ENCODE measurements at regions not wholly inside any gene's neighbourhood (a gene's known extent, or its start where the extent isn't known, plus 50 kb on each side); places are given as distances from the start of the nearest gene placed in this dataset.

GRCh38 chr13:73141292-73141771, 82.5 kb downstream of the KLF5 start:
- Histone ChIP-seq H3K36me3 (ENCODE audit: control insufficient read depth in 3 of 3, insufficient read depth in 2 of 3, low read depth in 1 of 3, low read length in 3 of 3) (no peaks in the 10 kb centered on the region), H3K9me3 (ENCODE audit: control insufficient read depth in 2 of 2, insufficient read depth in 1 of 2, low read depth in 1 of 2, low read length in 1 of 2) (no peaks in the 10 kb centered on the region), H3K4me1 (ENCODE audit: control insufficient read depth in 3 of 3, insufficient read depth in 2 of 3, low read depth in 1 of 3, low read length in 2 of 3) (peaks cover 0 to 37% (median 0%) of the 10 kb centered on the region in 3 donors), H3K27ac (ENCODE audit: low read depth in 1 of 3, low read length in 2 of 3) (peak overlapping the region in 1 of 3 donors; percentile 75), H3K27me3 (ENCODE audit: control insufficient read depth in 3 of 3, insufficient read depth in 3 of 3, low read length in 3 of 3) (no peaks in the 10 kb centered on the region), H3K4me3 (ENCODE audit: low read depth in 1 of 3, low read length in 3 of 3) (no peak overlapping the region)
- FAIRE-seq = no peak
- DNase-seq = peak; percentile 22 to 46
- WGBS, 3 donors = 33 to 45% (median 42%) methylated on average over 4 of the region's 4 CpGs

DNA sequence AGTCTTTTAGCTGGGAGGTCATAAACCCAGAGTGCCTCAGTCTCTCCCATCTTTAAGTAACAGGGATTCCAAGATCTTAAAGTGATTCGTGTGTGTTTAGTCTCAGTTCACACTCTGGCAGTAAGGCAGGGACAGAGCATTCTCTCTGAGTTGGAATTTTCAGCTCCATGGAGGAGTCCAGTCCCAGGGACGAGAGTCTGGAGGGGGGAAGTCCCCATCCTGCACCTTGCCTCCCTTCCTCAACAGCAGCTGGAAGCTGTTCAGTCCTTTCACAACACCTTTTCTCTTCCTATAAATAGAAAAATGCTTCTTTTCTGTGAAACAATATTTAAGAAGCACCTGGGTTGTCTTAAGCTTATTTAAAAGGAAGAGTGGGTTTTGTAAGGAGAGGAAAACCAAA, 82.0 kb downstream of the KLF5 start:
- H3K27ac ChIP-seq (ENCODE audit: low read depth in 1 of 3, low read length in 2 of 3) = peak overlapping the region in 1 of 3 donors; percentile 75
- no peaks in the 10 kb centered on the region for H3K27me3 ChIP-seq (ENCODE audit: control insufficient read depth in 3 of 3, insufficient read depth in 3 of 3, low read length in 3 of 3)
- peaks cover 0 to 37% (median 0%) of the 10 kb centered on the region in 3 donors for H3K4me1 ChIP-seq (ENCODE audit: control insufficient read depth in 3 of 3, insufficient read depth in 2 of 3, low read depth in 1 of 3, low read length in 2 of 3)
- FAIRE-seq (no peak), DNase-seq (peak; percentile 17 to 39)
- H3K4me3 ChIP-seq (ENCODE audit: low read depth in 1 of 3, low read length in 3 of 3) = no peak overlapping the region
- 46 to 57% (median 52%) methylated on average over 2 of the region's 2 CpGs for WGBS, 3 donors
- H3K36me3 ChIP-seq (ENCODE audit: control insufficient read depth in 3 of 3, insufficient read depth in 2 of 3, low read depth in 1 of 3, low read length in 3 of 3) = no peaks in the 10 kb centered on the region
- no peaks in the 10 kb centered on the region for H3K9me3 ChIP-seq (ENCODE audit: control insufficient read depth in 2 of 2, insufficient read depth in 1 of 2, low read depth in 1 of 2, low read length in 1 of 2)

DNA sequence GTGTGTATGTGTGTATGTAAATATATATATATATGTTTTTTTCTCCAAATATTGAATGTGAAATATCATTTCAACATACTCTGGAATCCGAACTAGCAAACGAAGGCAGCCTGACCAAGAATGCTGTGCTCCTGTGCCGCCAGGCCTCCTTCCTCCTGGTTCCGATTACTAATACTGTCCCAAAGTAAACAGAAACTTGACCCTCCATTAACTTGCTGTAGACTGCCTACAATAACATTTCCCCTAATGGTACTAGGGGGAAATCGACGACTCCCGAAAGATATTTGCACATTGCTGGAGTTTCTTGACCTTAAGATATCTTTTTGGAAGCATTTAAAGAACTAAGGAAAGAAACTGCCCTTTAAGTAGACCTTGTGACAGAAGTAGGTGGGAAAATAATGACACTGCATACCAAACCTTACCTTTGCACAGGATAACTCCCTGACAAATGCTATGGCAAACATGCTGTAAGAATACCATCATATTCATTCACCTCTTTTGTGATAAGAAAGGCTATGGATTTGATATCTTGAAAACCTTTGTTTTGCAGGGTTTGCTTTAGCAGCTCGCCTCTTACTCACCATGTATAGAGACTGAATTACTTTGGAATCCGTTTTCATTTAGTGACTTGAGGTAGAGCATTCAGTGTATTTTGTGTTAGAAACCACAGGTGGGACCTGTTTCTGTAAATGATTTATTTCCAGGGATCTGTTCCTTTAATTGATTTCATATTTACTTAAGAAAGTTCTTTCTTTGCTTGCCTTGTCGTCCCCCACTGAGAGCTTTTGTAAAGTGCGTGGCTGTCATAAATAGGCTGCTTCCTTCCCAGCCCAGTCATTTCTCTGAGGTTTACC, 80.1 kb downstream of the KLF5 start:
- no peaks in the 10 kb centered on the region for H3K36me3 ChIP-seq (ENCODE audit: control insufficient read depth in 3 of 3, insufficient read depth in 2 of 3, low read depth in 1 of 3, low read length in 3 of 3)
- H3K4me1 ChIP-seq (ENCODE audit: control insufficient read depth in 3 of 3, insufficient read depth in 2 of 3, low read depth in 1 of 3, low read length in 2 of 3) = peaks cover 0 to 37% (median 0%) of the 10 kb centered on the region in 3 donors
- H3K27me3 ChIP-seq (ENCODE audit: control insufficient read depth in 3 of 3, insufficient read depth in 3 of 3, low read length in 3 of 3) = no peaks in the 10 kb centered on the region
- DNase-seq (peak; percentile 38 to 81), FAIRE-seq (no peak)
- peak overlapping the region in 1 of 3 donors; percentile 75 for H3K27ac ChIP-seq (ENCODE audit: low read depth in 1 of 3, low read length in 2 of 3)
- 35 to 45% (median 45%) methylated on average over 11 of the region's 11 CpGs for WGBS, 3 donors
- no peaks in the 10 kb centered on the region for H3K9me3 ChIP-seq (ENCODE audit: control insufficient read depth in 2 of 2, insufficient read depth in 1 of 2, low read depth in 1 of 2, low read length in 1 of 2)
- no peak overlapping the region for H3K4me3 ChIP-seq (ENCODE audit: low read depth in 1 of 3, low read length in 3 of 3)

GRCh38 chr13:73138276-73138637, 79.5 kb downstream of the KLF5 start:
- H3K27ac ChIP-seq (ENCODE audit: low read depth in 1 of 3, low read length in 2 of 3) = peak overlapping the region in 1 of 3 donors; percentile 75
- H3K27me3 ChIP-seq (ENCODE audit: control insufficient read depth in 3 of 3, insufficient read depth in 3 of 3, low read length in 3 of 3) = no peaks in the 10 kb centered on the region
- H3K9me3 ChIP-seq (ENCODE audit: control insufficient read depth in 2 of 2, insufficient read depth in 1 of 2, low read depth in 1 of 2, low read length in 1 of 2) = peaks cover 0 to 2% of the 10 kb centered on the region in 2 donors
- no peak overlapping the region for H3K4me3 ChIP-seq (ENCODE audit: low read depth in 1 of 3, low read length in 3 of 3)
- FAIRE-seq (no peak), DNase-seq (peak in 1 of 2 donors; percentile 24)
- 74 to 85% (median 84%) methylated on average over 5 of the region's 5 CpGs for WGBS, 3 donors
- no peaks in the 10 kb centered on the region for H3K36me3 ChIP-seq (ENCODE audit: control insufficient read depth in 3 of 3, insufficient read depth in 2 of 3, low read depth in 1 of 3, low read length in 3 of 3)
- peaks cover 0 to 37% (median 0%) of the 10 kb centered on the region in 3 donors for H3K4me1 ChIP-seq (ENCODE audit: control insufficient read depth in 3 of 3, insufficient read depth in 2 of 3, low read depth in 1 of 3, low read length in 2 of 3)

- H3K4me3 ChIP-seq (ENCODE audit: low read depth in 1 of 3, low read length in 3 of 3) = no peak overlapping the region
- peak; percentile 9 to 33 for DNase-seq
- H3K27me3 ChIP-seq (ENCODE audit: control insufficient read depth in 3 of 3, insufficient read depth in 3 of 3, low read length in 3 of 3) = no peaks in the 10 kb centered on the region
- WGBS, 3 donors = 73 to 81% (median 77%) methylated on average over 2 of the region's 2 CpGs
- peaks cover 0 to 32% (median 0%) of the 10 kb centered on the region in 3 donors for H3K4me1 ChIP-seq (ENCODE audit: control insufficient read depth in 3 of 3, insufficient read depth in 2 of 3, low read depth in 1 of 3, low read length in 2 of 3)
- H3K27ac ChIP-seq (ENCODE audit: low read depth in 1 of 3, low read length in 2 of 3) = peak overlapping the region in 1 of 3 donors; percentile 1
- no peak for FAIRE-seq
- no peaks in the 10 kb centered on the region for H3K36me3 ChIP-seq (ENCODE audit: control insufficient read depth in 3 of 3, insufficient read depth in 2 of 3, low read depth in 1 of 3, low read length in 3 of 3)
- peaks cover 0 to 2% of the 10 kb centered on the region in 2 donors for H3K9me3 ChIP-seq (ENCODE audit: control insufficient read depth in 2 of 2, insufficient read depth in 1 of 2, low read depth in 1 of 2, low read length in 1 of 2)
These were observed 78.0 kb downstream of the KLF5 start for GRCh38 chr13:73136776-73137175.

DNA sequence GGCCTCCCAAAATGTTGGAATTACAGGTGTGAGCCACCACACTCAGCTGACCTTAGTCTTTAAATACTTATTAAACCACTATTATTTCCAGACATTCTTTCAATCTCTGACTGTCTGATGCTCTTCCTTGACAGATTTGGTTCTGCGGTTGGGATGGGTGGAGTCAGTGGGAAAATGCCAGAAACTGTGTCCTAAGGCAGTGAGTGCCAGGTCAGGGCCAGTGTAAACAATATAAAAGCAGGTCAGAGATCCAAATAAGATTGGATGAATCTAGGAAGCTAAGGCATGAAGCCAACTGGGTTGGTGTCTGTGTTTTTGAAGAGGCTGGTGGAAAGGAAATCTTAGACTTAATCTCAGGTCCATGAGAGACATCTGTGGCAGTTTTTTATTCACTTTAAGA, 74.7 kb downstream of the KLF5 start:
- FAIRE-seq = no peak
- WGBS, 3 donors = 26 to 63% (median 35%) methylated on average over 1 of the region's 1 CpG
- DNase-seq = no peak
- Histone ChIP-seq H3K4me1 (ENCODE audit: control insufficient read depth in 3 of 3, insufficient read depth in 2 of 3, low read depth in 1 of 3, low read length in 2 of 3) (peaks cover 0 to 7% (median 0%) of the 10 kb centered on the region in 3 donors), H3K36me3 (ENCODE audit: control insufficient read depth in 3 of 3, insufficient read depth in 2 of 3, low read depth in 1 of 3, low read length in 3 of 3) (no peaks in the 10 kb centered on the region), H3K9me3 (ENCODE audit: control insufficient read depth in 2 of 2, insufficient read depth in 1 of 2, low read depth in 1 of 2, low read length in 1 of 2) (peaks cover 0 to 2% of the 10 kb centered on the region in 2 donors), H3K4me3 (ENCODE audit: low read depth in 1 of 3, low read length in 3 of 3) (no peak overlapping the region), H3K27me3 (ENCODE audit: control insufficient read depth in 3 of 3, insufficient read depth in 3 of 3, low read length in 3 of 3) (no peaks in the 10 kb centered on the region), H3K27ac (ENCODE audit: low read depth in 1 of 3, low read length in 2 of 3) (no peak overlapping the region)

DNA sequence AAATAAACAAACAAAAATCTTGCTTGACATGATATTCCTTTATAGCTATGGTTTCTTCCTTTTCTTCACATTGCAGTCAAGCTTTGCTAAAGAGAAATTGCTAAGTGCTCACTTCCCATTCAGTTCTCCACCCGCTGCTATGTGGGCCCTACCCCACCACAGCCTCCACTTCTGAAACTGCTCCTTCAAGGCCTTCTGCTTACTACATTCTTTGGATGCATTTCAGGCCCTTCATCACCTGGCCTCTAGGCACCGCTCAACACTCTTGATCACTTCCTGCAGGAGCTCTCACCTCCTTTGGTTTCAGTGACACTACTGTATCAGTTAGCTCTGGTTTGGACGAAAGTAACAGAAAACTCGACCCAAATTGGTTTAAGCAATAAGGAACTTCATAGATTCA, 72.4 kb downstream of the KLF5 start:
- FAIRE-seq = no peak
- H3K4me3 ChIP-seq (ENCODE audit: low read depth in 1 of 3, low read length in 3 of 3) = no peak overlapping the region
- peaks cover 0 to 2% of the 10 kb centered on the region in 2 donors for H3K9me3 ChIP-seq (ENCODE audit: control insufficient read depth in 2 of 2, insufficient read depth in 1 of 2, low read depth in 1 of 2, low read length in 1 of 2)
- H3K4me1 ChIP-seq (ENCODE audit: control insufficient read depth in 3 of 3, insufficient read depth in 2 of 3, low read depth in 1 of 3, low read length in 2 of 3) = no peaks in the 10 kb centered on the region
- H3K27me3 ChIP-seq (ENCODE audit: control insufficient read depth in 3 of 3, insufficient read depth in 3 of 3, low read length in 3 of 3) = no peaks in the 10 kb centered on the region
- no peak overlapping the region for H3K27ac ChIP-seq (ENCODE audit: low read depth in 1 of 3, low read length in 2 of 3)
- DNase-seq = no peak
- no peaks in the 10 kb centered on the region for H3K36me3 ChIP-seq (ENCODE audit: control insufficient read depth in 3 of 3, insufficient read depth in 2 of 3, low read depth in 1 of 3, low read length in 3 of 3)
- WGBS, 3 donors = 78 to 94% (median 90%) methylated on average over 4 of the region's 4 CpGs

DNA sequence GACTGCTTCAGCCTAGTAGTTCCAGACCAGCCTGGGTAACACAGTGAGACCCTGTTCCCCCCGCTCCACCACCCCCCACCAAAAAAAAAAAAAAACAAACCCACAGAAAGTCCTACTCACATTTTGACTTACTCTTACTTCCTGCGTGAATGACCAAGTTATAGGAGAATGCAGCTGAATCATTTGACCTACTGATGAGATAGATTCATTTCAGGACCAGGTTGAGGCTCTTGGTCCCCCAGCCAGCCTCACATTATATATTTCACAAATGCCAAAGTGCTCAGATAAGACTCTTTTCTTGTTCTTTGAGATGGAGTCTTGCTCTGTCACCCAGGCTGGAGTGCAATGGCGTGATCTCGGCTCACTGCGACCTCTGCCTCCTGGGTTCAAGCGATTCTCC, 70.2 kb downstream of the KLF5 start:
- no peak for FAIRE-seq
- Histone ChIP-seq H3K9me3 (ENCODE audit: control insufficient read depth in 2 of 2, insufficient read depth in 1 of 2, low read depth in 1 of 2, low read length in 1 of 2) (peaks cover 0 to 2% of the 10 kb centered on the region in 2 donors), H3K4me1 (ENCODE audit: control insufficient read depth in 3 of 3, insufficient read depth in 2 of 3, low read depth in 1 of 3, low read length in 2 of 3) (no peaks in the 10 kb centered on the region), H3K36me3 (ENCODE audit: control insufficient read depth in 3 of 3, insufficient read depth in 2 of 3, low read depth in 1 of 3, low read length in 3 of 3) (no peaks in the 10 kb centered on the region), H3K27me3 (ENCODE audit: control insufficient read depth in 3 of 3, insufficient read depth in 3 of 3, low read length in 3 of 3) (no peaks in the 10 kb centered on the region), H3K4me3 (ENCODE audit: low read depth in 1 of 3, low read length in 3 of 3) (no peak overlapping the region), H3K27ac (ENCODE audit: low read depth in 1 of 3, low read length in 2 of 3) (no peak overlapping the region)
- 88 to 94% (median 91%) methylated on average over 5 to 6 of the region's 6 CpGs for WGBS, 3 donors
- DNase-seq = no peak

All from small intestine (tissue), 7 donors.